ENCODE measurements at regions not wholly inside any gene's neighbourhood (a gene's known extent, or its start where the extent isn't known, plus 50 kb on each side); places are given as distances from the start of the nearest gene placed in this dataset.

GRCh38 chr16:65781855-65782254 lies 584.6 kb upstream of the CDH5 start:
- no peak overlapping the region for H3K4me3 ChIP-seq (replicated peaks in 1 of 3; ENCODE audit: insufficient read depth in 1 of 3, low read depth in 2 of 3, low read length in 3 of 3)
- FAIRE-seq = no peak
- H3K4me2 ChIP-seq (ENCODE audit: low read depth, low read length) = no peak overlapping the region
- no peaks in the 10 kb centered on the region for H4K20me1 ChIP-seq (ENCODE audit: insufficient read depth, low read length)
- no peaks in the 10 kb centered on the region for H3K36me3 ChIP-seq (replicated peaks in 1 of 2; ENCODE audit: control insufficient read depth in 1 of 2, insufficient read depth in 2 of 2, low read length in 2 of 2)
- TF ChIP-seq HES4 (CRISPR knock-in tag; IDR thresholded peaks at IDR 0.05; ENCODE audit: borderline replicate concordance) (no peak), ZNF382 (CRISPR knock-in tag; IDR thresholded peaks at IDR 0.05; ENCODE audit: borderline replicate concordance) (no peak), HOXA7 (CRISPR knock-in tag; IDR thresholded peaks at IDR 0.05) (no peak), GATA4 (IDR thresholded peaks at IDR 0.05; ENCODE audit: borderline replicate concordance, low read depth) (no peak), FOXK2 (IDR thresholded peaks at IDR 0.05) (no peak), ZNF772 (CRISPR knock-in tag; IDR thresholded peaks at IDR 0.05) (no peak), ZNF710 (CRISPR knock-in tag; IDR thresholded peaks at IDR 0.05; ENCODE audit: borderline replicate concordance) (no peak), ZFX (CRISPR knock-in tag; IDR thresholded peaks at IDR 0.05; ENCODE audit: low read depth) (no peak), ZNF564 (CRISPR knock-in tag; IDR thresholded peaks at IDR 0.05) (no peak), BRD4 (CRISPR knock-in tag; IDR thresholded peaks at IDR 0.05) (no peak), REXO4 (CRISPR knock-in tag; IDR thresholded peaks at IDR 0.05; ENCODE audit: borderline replicate concordance) (no peak), HNRNPLL (IDR thresholded peaks at IDR 0.05; ENCODE audit: low read depth, low read length, poor library complexity, severe bottlenecking) (no peak), ZFP36L2 (CRISPR knock-in tag; IDR thresholded peaks at IDR 0.05) (no peak), ZNF44 (CRISPR knock-in tag; IDR thresholded peaks at IDR 0.05) (no peak), CBX1 (IDR thresholded peaks at IDR 0.05; ENCODE audit: low read depth) (no peak), CEBPB (IDR thresholded peaks at IDR 0.05; ENCODE audit: borderline replicate concordance, low read depth, low read length) (no peak)
- TF ChIP-seq, protein P1, sequence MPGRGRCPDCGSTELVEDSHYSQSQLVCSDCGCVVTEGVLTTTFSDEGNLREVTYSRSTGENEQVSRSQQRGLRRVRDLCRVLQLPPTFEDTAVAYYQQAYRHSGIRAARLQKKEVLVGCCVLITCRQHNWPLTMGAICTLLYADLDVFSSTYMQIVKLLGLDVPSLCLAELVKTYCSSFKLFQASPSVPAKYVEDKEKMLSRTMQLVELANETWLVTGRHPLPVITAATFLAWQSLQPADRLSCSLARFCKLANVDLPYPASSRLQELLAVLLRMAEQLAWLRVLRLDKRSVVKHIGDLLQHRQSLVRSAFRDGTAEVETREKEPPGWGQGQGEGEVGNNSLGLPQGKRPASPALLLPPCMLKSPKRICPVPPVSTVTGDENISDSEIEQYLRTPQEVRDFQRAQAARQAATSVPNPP (CRISPR knock-in tag; IDR thresholded peaks at IDR 0.05) = no peak
- TF ChIP-seq, protein P2, sequence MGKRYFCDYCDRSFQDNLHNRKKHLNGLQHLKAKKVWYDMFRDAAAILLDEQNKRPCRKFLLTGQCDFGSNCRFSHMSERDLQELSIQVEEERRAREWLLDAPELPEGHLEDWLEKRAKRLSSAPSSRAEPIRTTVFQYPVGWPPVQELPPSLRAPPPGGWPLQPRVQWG (CRISPR knock-in tag; IDR thresholded peaks at IDR 0.05; ENCODE audit: borderline replicate concordance, low read depth) = no peak
- TF ChIP-seq, protein P3, sequence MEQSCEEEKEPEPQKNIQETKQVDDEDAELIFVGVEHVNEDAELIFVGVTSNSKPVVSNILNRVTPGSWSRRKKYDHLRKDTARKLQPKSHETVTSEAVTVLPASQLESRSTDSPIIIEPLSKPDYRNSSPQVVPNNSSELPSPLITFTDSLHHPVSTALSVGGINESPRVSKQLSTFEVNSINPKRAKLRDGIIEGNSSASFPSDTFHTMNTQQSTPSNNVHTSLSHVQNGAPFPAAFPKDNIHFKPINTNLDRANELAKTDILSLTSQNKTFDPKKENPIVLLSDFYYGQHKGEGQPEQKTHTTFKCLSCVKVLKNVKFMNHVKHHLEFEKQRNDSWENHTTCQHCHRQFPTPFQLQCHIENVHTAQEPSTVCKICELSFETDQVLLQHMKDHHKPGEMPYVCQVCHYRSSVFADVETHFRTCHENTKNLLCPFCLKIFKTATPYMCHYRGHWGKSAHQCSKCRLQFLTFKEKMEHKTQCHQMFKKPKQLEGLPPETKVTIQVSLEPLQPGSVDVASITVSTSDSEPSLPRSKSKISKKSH (CRISPR knock-in tag; IDR thresholded peaks at IDR 0.05; ENCODE audit: borderline replicate concordance) = no peak
- no peak for ATAC-seq
- DNase-seq (ENCODE audit: low spot score) = no peak
- peaks cover 6% of the 10 kb centered on the region; the same call in 1 of the 2 replicates for H3K9me3 ChIP-seq (ENCODE audit: low read length)
- no peak overlapping the region for H3K27ac ChIP-seq (ENCODE audit: extremely low read length, insufficient read depth, low read length)
- H3K27me3 ChIP-seq (ENCODE audit: control insufficient read depth in 1 of 2, insufficient read depth in 2 of 2, low read length in 2 of 2) = no peaks in the 10 kb centered on the region
- no peaks in the 10 kb centered on the region for H3K4me1 ChIP-seq (ENCODE audit: insufficient read depth, low read length)
- no peak overlapping the region for H3K9ac ChIP-seq (ENCODE audit: insufficient read depth, low read depth, low read length)
- H2AFZ ChIP-seq (ENCODE audit: low read length) = no peak overlapping the region
- no TSS peak for BruUV-seq (replicated peaks)
- CTCF ChIA-PET (ENCODE audit: low intra/inter-chr PET ratio, low total read pairs) = no interaction called here
- H3K79me2 ChIP-seq (ENCODE audit: insufficient read depth, low read length) = no peaks in the 10 kb centered on the region
- POLR2A ChIA-PET = no interaction called here
- intact Hi-C loops (cut with micrococcal nuclease; ENCODE audit: unreplicated experiment) (no loop called here), in situ Hi-C loops (cut with HindIII; ENCODE audit: extremely low pct_ligation_motif_present, low pct_unique_long_range_greater_than_20kb) (no loop called here)
